GM20431 (cell line): ENCODE measurements at regions not wholly inside any gene's neighbourhood (a gene's known extent, or its start where the extent isn't known, plus 50 kb on each side); places are given as distances from the start of the nearest gene placed in this dataset.
"Not testable (repeated sequence)": the region's sequence is repeated elsewhere in the genome, so short reads cannot be mapped to it uniquely, and the experiment has no call there.

Experiments used
- in situ Hi-C: fragments of 300-500 bp; cut with MseI, MboI; formaldehyde crosslinking; loops from one replicate; pipeline ENCODE4 v1.15.0; 2020; ENCODE audit warnings: low sequenced_read_pairs; ENCODE audit not compliant: unreplicated experiment

- in situ Hi-C loops = not testable (repeated sequence)
Observed at GRCh38 chr6:71007298-71007697, 50.4 kb upstream of the B3GAT2 start.

- in situ Hi-C loops = no loop called here
Observed at GRCh38 chr6:71011871-71012371, 55.1 kb upstream of the B3GAT2 start.

- in situ Hi-C loops = no loop called here
Observed at GRCh38 chr6:71012866-71013469, 56.1 kb upstream of the B3GAT2 start.

- in situ Hi-C loops = no loop called here
Observed at GRCh38 chr6:71015392-71015791, 58.5 kb upstream of the B3GAT2 start.

GRCh38 chr6:71028236-71028876 lies 71.5 kb upstream of the B3GAT2 start:
- in situ Hi-C loops = no loop called here

GRCh38 chr6:71028877-71029252 lies 72.0 kb upstream of the B3GAT2 start:
- in situ Hi-C loops = no loop called here

GRCh38 chr6:71029555-71029954 lies 72.7 kb upstream of the B3GAT2 start:
- in situ Hi-C loops = no loop called here

GRCh38 chr6:71031912-71032311 lies 75.1 kb upstream of the B3GAT2 start:
- in situ Hi-C loops = no loop called here

GRCh38 chr6:71033171-71033570 lies 76.3 kb upstream of the B3GAT2 start:
- in situ Hi-C loops = no loop called here

- in situ Hi-C loops = no loop called here
Observed at GRCh38 chr6:71033890-71034289, 77.0 kb upstream of the B3GAT2 start.

- in situ Hi-C loops = no loop called here
Observed at GRCh38 chr6:71034563-71035345, 77.9 kb upstream of the B3GAT2 start.

- in situ Hi-C loops = no loop called here
Observed at GRCh38 chr6:71035871-71036270, 79.0 kb upstream of the B3GAT2 start.

GRCh38 chr6:71038711-71039344 lies 82.0 kb upstream of the B3GAT2 start:
- in situ Hi-C loops = no loop called here

- in situ Hi-C loops = no loop called here
Observed at GRCh38 chr6:71040043-71040442, 83.2 kb upstream of the B3GAT2 start.

GRCh38 chr6:71040841-71041240 lies 84.0 kb upstream of the B3GAT2 start:
- in situ Hi-C loops = no loop called here

- in situ Hi-C loops = no loop called here
Observed at GRCh38 chr6:71043902-71044301, 87.0 kb upstream of the B3GAT2 start.

GRCh38 chr6:71044753-71045152 lies 87.9 kb upstream of the B3GAT2 start:
- in situ Hi-C loops = no loop called here

GRCh38 chr6:71045296-71045695 lies 88.4 kb upstream of the B3GAT2 start:
- in situ Hi-C loops = no loop called here

GRCh38 chr6:71047417-71047816 lies 90.6 kb upstream of the B3GAT2 start:
- in situ Hi-C loops = no loop called here

- in situ Hi-C loops = no loop called here
Observed at GRCh38 chr6:71048320-71049164, 91.7 kb upstream of the B3GAT2 start.
